ENCODE measurements at regions not wholly inside any gene's neighbourhood (a gene's known extent, or its start where the extent isn't known, plus 50 kb on each side); places are given as distances from the start of the nearest gene placed in this dataset.

GRCh38 chr6:5854899-5855298 is 151.8 kb downstream of the NRN1 start:
- TF ChIP-seq CTCF (conservative IDR thresholded peaks at IDR 0.05): no peak
- no peak overlapping the region for H3K27ac ChIP-seq

GRCh38 chr6:5851261-5851757 is 155.4 kb downstream of the NRN1 start:
- no peak for TF ChIP-seq CTCF (conservative IDR thresholded peaks at IDR 0.05)
- no peak overlapping the region for H3K27ac ChIP-seq

- TF ChIP-seq CTCF (conservative IDR thresholded peaks at IDR 0.05): no peak
- H3K27ac ChIP-seq: no peak overlapping the region
Observed at GRCh38 chr6:5850848-5851255, 155.9 kb downstream of the NRN1 start.

- TF ChIP-seq CTCF (conservative IDR thresholded peaks at IDR 0.05): no peak
- H3K27ac ChIP-seq: no peak overlapping the region
Observed at GRCh38 chr6:5846889-5847288, 159.8 kb downstream of the NRN1 start.

- no peak for TF ChIP-seq CTCF (conservative IDR thresholded peaks at IDR 0.05)
- H3K27ac ChIP-seq: no peak overlapping the region
Observed at GRCh38 chr6:5846335-5846734, 160.4 kb downstream of the NRN1 start.

GRCh38 chr6:5843078-5843477 is 163.6 kb downstream of the NRN1 start:
- TF ChIP-seq CTCF (conservative IDR thresholded peaks at IDR 0.05): no peak
- no peak overlapping the region for H3K27ac ChIP-seq

GRCh38 chr6:5840734-5841390 is 165.9 kb downstream of the NRN1 start:
- TF ChIP-seq CTCF (conservative IDR thresholded peaks at IDR 0.05): no peak
- no peak overlapping the region for H3K27ac ChIP-seq
